HG03139 (cell line): ENCODE measurements at regions not wholly inside any gene's neighbourhood (a gene's known extent, or its start where the extent isn't known, plus 50 kb on each side); places are given as distances from the start of the nearest gene placed in this dataset.
"Not testable (repeated sequence)": the region's sequence is repeated elsewhere in the genome, so short reads cannot be mapped to it uniquely, and the experiment has no call there.

Experiments
- ATAC-seq: cut with Tn5 transposase; IDR thresholded peaks from one replicate; pipeline ENCODE4 v1.9.1; 2021; ENCODE audit not compliant: unreplicated experiment

- no peak for ATAC-seq
These were observed 444.8 kb upstream of the MKI67 start for GRCh38 chr10:128571071-128571470.

- ATAC-seq = no peak
These were observed 445.5 kb upstream of the MKI67 start for GRCh38 chr10:128571745-128572144.

GRCh38 chr10:128572696-128573095 is 446.5 kb upstream of the MKI67 start:
- no peak for ATAC-seq

DNA sequence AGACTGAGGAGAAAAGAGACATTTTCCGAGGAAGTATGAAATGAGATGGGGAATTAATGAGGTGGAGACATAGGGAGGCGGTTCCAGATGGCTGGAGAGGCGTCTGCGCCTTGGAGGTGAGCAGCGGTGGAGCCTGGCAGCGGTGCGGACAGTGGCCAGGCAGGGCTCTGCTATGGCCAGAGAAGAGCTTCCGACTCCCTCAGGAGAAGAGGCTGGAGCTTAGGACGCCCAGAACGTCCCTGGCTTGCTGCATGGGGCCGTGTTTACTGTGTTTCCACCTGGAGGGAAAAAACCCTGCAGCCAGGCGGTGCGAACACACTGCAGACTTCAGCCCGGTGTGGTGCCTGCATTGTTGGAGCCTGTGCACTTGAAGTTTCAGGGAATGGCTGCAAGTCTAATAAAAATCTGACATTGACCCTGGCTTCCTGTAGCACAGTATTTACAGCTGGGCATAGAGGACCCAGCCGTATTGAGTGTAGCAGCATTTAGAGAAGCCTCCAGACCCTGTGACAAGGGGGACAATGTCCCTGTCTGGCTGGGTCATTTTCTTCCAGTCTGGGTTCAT is 447.1 kb upstream of the MKI67 start:
- no peak for ATAC-seq

DNA sequence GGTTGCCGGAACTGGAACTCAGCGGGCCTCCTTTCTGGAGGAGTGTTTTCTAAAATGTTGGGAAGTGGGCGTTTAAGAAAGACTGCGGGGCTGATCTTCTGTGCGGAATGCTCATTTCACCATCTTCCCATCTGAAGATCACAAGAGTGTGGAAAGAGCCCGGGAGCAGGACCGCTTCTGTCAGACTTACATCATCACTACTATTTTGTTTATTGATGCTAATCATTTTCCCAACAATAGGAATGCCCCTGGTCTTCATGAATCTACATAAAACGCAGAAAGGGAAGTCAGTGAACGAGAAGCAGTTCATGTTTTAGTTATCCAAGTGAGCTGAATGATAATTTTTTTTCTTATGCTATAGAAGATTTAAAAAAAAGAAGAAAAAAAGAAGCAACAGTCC is 447.8 kb upstream of the MKI67 start:
- no peak for ATAC-seq

DNA sequence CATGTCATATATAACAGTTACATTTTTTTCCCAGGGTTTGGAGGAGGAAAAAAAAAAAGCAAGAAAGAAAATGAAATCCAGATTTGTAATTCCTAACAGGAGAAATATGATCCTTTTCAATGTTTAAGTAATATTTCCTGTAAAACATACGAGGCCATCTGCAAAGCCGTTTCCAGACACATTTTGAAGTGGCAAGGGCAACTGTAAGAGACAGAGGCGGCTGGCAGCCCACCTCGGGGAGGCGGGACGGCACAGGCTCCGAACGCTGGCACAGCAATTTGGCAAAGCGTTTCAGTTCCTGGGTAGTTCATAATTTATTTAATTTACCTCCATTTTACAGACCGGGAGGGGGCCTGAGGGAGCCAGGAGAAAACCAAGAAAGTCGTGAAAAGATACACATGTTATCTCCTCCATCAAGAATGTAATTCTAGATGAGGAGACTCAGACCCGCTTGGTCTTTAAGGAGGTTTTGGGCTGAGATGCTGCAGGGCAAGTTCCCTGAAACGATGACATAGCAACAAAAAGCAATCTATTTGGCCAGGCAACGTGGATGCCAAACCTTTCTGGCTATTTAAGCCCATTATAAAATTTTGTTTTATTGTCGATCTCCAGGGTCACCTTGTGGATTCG is 448.5 kb upstream of the MKI67 start:
- ATAC-seq = no peak

DNA sequence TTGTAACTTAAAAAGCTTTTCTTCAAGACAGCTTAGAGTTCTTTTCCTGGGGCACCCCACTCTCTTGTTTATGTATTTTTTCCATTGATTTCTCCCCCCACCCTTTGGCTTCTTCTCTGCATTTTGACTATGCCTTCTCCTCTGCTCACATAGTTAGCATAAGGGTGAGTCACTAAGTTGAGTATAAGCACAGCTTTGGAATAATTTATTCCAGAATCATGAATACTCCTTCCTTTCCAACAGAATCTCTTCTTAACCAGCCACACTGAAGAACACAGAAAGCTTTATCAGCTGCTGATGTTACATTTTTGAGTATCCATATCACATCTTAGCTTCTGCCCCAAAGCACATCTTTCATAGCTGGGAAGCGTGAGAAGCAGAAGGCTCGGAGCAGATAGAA is 449.5 kb upstream of the MKI67 start:
- ATAC-seq = no peak

DNA sequence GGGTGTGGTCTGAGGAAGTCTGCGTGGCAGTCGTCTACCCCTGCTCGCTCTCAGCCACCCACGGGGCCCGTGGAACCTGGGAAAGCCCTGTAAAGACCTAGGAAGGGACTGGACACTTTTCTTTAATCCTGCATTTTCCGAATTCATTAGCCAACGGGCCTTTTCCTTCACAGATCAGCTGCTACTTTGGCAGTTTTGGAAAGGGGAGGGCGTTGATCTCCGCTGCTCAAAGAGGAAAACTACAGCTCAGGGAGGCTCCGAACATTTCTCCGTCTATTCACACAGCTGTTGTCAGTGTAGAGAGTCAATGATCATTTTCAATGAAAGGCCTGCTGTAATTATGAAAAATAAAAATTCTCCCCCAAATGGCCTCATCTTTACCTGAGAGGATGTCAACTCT is 450.1 kb upstream of the MKI67 start:
- ATAC-seq = no peak

DNA sequence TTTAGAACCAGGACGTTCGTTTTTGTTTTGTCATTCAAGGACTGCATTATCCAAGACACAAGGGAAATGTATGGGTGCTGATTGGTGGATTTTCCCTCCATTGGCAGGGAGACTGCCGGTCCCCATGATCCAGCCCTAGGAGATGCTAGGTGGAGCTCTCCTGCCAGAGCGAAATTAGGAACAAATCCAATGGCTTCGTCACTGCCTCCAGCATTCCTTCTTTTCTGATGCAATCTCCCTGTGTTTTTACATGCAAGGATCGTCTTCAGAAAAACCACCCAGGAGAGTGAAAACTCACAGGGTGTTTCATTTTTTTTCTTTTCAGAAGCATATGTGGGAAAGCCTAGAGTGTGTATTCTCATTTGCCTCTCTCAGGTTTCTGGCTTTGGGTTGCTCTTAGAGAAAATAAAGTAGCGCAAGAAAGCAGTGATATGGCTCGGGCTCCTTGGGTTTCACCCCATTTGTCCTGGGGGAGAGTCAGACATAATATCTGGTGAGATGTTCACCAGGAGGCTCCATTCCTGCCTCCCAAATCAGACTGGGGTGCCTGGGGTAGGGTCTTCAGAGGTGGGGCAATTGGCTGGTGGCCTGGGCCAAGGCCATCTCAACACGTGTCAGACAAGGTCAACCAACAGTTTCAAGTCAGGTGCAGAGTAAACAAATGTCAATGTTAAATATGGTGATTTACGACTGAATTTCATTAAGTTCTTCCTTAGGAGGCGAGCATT is 450.9 kb upstream of the MKI67 start:
- ATAC-seq = no peak

- ATAC-seq = no peak
These were observed 451.9 kb upstream of the MKI67 start for GRCh38 chr10:128577958-128578750.

GRCh38 chr10:128578766-128579165 is 452.5 kb upstream of the MKI67 start:
- no peak for ATAC-seq

- no peak for ATAC-seq
These were observed 453.1 kb upstream of the MKI67 start for GRCh38 chr10:128579280-128579865.

GRCh38 chr10:128579901-128580300 is 453.7 kb upstream of the MKI67 start:
- no peak for ATAC-seq

- ATAC-seq = not testable (repeated sequence)
These were observed 456.9 kb upstream of the MKI67 start for GRCh38 chr10:128583125-128583524.

DNA sequence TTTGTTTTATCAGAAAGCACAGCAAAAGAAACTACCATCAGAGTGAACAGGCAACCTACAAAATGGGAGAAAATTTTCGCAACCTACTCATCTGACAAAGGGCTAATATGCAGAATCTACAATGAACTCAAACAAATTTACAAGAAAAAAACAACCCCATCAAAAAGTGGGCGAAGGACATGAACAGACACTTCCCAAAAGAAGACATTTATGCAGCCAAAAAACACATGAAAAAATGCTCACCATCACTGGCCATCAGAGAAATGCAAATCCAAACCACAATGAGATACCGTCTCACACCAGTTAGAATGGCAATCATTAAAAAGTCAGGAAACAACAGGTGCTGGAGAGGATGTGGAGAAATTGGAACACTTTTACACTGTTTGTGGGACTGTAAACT is 460.4 kb upstream of the MKI67 start:
- ATAC-seq = not testable (repeated sequence)

DNA sequence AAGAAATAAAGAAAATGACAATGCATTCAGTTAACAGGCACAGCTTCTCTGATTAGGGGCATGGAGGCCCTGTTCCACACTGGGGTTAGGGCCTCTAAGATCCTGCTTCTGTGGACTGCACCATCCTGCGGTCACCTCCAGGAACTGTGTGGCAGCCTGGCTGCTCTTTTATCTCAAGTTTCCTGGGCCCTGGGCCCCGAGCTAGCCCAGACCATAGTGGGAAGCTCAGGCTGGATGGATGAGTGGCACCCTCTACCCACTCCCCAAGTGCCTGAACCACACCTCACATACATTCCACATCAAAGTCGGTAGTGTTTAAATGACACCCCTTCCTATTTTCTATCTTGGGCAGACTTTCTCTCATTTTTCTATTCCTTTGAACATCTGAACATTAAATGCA is 461.5 kb upstream of the MKI67 start:
- ATAC-seq = no peak

DNA sequence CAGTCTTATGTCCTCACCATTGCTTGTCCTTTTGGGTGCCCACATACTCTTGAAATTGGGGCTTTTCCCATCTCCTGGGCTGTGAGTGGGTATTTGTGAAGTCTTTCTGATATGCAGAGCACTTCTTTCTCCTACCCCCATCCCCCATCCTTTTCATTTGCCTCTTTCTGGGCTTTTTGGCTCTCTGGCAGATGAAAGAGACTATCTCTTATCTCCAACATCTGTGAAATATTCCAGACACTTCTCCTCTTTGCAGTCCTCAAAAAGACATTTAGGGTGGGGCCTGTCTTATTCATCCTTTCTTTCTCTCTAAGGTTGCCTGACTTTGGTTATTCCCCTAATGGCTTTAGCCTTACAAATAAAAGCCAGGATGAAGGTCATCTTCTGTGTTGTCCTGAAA is 462.2 kb upstream of the MKI67 start:
- ATAC-seq = no peak

GRCh38 chr10:128594688-128595087 is 468.5 kb upstream of the MKI67 start:
- no peak for ATAC-seq

DNA sequence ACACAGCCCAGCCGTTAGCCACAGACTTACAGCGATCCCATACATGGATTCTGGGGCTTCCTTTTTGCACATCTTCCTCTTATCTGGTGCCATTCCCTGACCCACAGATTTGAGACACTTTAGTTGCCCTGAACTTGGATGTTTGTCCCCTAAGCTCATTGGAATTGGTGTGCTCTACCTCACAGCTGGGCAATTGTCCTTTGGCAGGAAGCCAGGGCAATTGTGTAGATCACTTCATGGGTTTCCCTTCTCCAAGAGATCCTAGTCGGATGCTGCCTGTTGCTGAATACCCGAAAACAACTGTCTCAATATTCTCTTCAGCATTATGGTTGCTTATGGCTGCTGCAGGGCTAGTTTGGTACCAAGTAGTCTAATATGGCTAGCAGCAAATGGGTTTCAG is 470.7 kb upstream of the MKI67 start:
- ATAC-seq = no peak

- no peak for ATAC-seq
These were observed 472.8 kb upstream of the MKI67 start for GRCh38 chr10:128599030-128599429.

DNA sequence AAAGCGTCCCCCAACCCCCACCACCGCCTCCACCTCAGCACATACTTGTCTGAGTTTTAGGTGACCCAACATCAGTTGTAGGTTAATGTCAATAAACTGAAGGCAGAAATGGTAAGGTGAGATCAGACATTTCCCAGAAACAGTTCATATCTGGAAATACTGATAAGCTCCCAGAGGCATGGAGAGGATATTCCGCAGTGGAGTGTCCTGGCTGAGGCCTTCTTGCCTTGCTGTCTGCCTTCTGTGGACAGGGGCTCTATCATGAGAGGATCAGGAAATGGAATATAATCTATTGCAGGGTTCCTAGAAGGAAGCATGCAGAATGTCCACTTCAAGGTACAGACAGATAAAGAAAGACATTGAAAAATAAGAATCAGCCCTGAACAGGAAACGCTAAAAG is 473.3 kb upstream of the MKI67 start:
- ATAC-seq = no peak
